Lung (tissue), 11 donors: ENCODE measurements at regions not wholly inside any gene's neighbourhood (a gene's known extent, or its start where the extent isn't known, plus 50 kb on each side); places are given as distances from the start of the nearest gene placed in this dataset.
A peak's percentile ranks its signal among the peaks of the same experiment; 100 is the strongest.

Experiments
- ATAC-seq: fragments of 200-7000 bp; cut with Tn5 transposase; one replicate; pipeline ENCODE4 v1.9.1; 2020; ENCODE audit warnings: moderate number of reproducible peaks; ENCODE audit not compliant: insufficient read depth, low FRiP score
- DNase-seq, 3 donors: peaks; one replicate each; pipeline ENCODE4 v3.0.0-alpha.2; 2013 to 2017
- H3K27ac ChIP-seq, 2 donors: one replicate each; pipeline ENCODE4 v1.5.1; 2013; ENCODE audit warnings: mild to moderate bottlenecking in 2 of 2, moderate library complexity in 2 of 2, control low read depth in 1 of 2, inconsistent platforms in 1 of 2, low read depth in 1 of 2, low read length in 1 of 2
- H3K27me3 ChIP-seq, 3 donors: one replicate each; pipeline ENCODE4 v1.5.1; 2013; ENCODE audit warnings: low read length in 2 of 3; ENCODE audit not compliant: control insufficient read depth in 3 of 3, insufficient read depth in 3 of 3
- H3K36me3 ChIP-seq, 4 donors: one replicate each; pipeline ENCODE4 v1.5.1; 2013; ENCODE audit warnings: low read length in 4 of 4, mild to moderate bottlenecking in 1 of 4, moderate library complexity in 1 of 4; ENCODE audit not compliant: control insufficient read depth in 4 of 4, insufficient read depth in 4 of 4
- H3K4me1 ChIP-seq, 5 donors: one replicate each; pipeline ENCODE4 v1.5.1; 2013; ENCODE audit warnings: low read length in 5 of 5, mild to moderate bottlenecking in 2 of 5, moderate library complexity in 1 of 5; ENCODE audit not compliant: control insufficient read depth in 5 of 5, insufficient read depth in 5 of 5
- H3K4me3 ChIP-seq: one replicate; pipeline ENCODE4 v1.5.1; 2013; ENCODE audit warnings: mild to moderate bottlenecking, control low read depth, moderate library complexity
- H3K9ac ChIP-seq, 2 donors: one replicate each; pipeline ENCODE4 v1.5.1; 2013; ENCODE audit warnings: low read length in 2 of 2, control low read depth in 1 of 2; ENCODE audit not compliant: insufficient read depth in 1 of 2
- H3K9me3 ChIP-seq, 4 donors: one replicate each; pipeline ENCODE4 v1.5.1; 2013; ENCODE audit warnings: low read length in 3 of 4, mild to moderate bottlenecking in 1 of 4, moderate library complexity in 1 of 4; ENCODE audit not compliant: control insufficient read depth in 4 of 4, insufficient read depth in 3 of 4
- CTCF ChIP-seq: IDR thresholded peaks from 2 replicates; pipeline ENCODE4 v1.5.1; 2012; ENCODE audit warnings: mild to moderate bottlenecking; ENCODE audit errors: control extremely low read depth, extremely low read depth
- WGBS, 2 donors: extraction: QIAGEN DNeasy Blood & Tissue Kit; methylation state at CpG; one replicate each; pipeline ENCODE4 v1.1.7; 2013; 5-methylcytosine and 5-hydroxymethylcytosine counted together
- donor health status: control.
- donor health status: control.
- donor health status: Bipolar disorder and iron deficiency.
- donor health status: healthy.
- donor health status: DM: yes; HTN: yes; CAD: no.

GRCh38 chr12:83322809-83323208, 636.1 kb downstream of the TMTC2 start:
- ATAC-seq, result no peak
- H3K9me3 ChIP-seq, result no peaks in the 10 kb centered on the region
- no peaks in the 10 kb centered on the region for H3K36me3 ChIP-seq
- H3K27me3 ChIP-seq, result no peaks in the 10 kb centered on the region
- H3K4me1 ChIP-seq, result peaks cover 0 to 2% (median 0%) of the 10 kb centered on the region in 5 donors
- DNase-seq, result no peak
- H3K9ac ChIP-seq, result no peak overlapping the region
- no peak for TF ChIP-seq CTCF
- 63 to 90% methylated on average over 2 of the region's 2 CpGs for WGBS, 2 donors
- no peak overlapping the region for H3K4me3 ChIP-seq
- no peak overlapping the region for H3K27ac ChIP-seq

- H3K4me1 ChIP-seq, result peaks cover 0 to 2% (median 0%) of the 10 kb centered on the region in 5 donors
- WGBS, 2 donors, result 65 to 74% methylated on average over 2 of the region's 2 CpGs
Measured at GRCh38 chr12:83321971-83322370, 635.3 kb downstream of the TMTC2 start.

GRCh38 chr12:83320350-83320749, 633.6 kb downstream of the TMTC2 start:
- Histone ChIP-seq H3K36me3 (no peaks in the 10 kb centered on the region), H3K9me3 (no peaks in the 10 kb centered on the region), H3K27ac (no peak overlapping the region), H3K9ac (no peak overlapping the region), H3K4me3 (no peak overlapping the region), H3K4me1 (peaks cover 0 to 2% (median 0%) of the 10 kb centered on the region in 5 donors), H3K27me3 (no peaks in the 10 kb centered on the region)
- ATAC-seq, result no peak
- TF ChIP-seq CTCF, result no peak
- DNase-seq, result no peak
- WGBS, 2 donors, result 26 to 67% methylated on average over 2 of the region's 2 CpGs

More at GRCh38 chr12:83321971-83322370, 635.3 kb downstream of the TMTC2 start:
- Histone ChIP-seq H3K27ac (no peak overlapping the region), H3K36me3 (no peaks in the 10 kb centered on the region), H3K27me3 (no peaks in the 10 kb centered on the region), H3K9me3 (no peaks in the 10 kb centered on the region), H3K9ac (peak overlapping the region in 1 of 2 donors; percentile 4), H3K4me3 (no peak overlapping the region)
- DNase-seq, result no peak
- no peak for TF ChIP-seq CTCF
- no peak for ATAC-seq
